Activated naive CD4-positive, alpha-beta T cell treated with Interleukin-2 at 50 U/mL for 16 hours (primary cell): ENCODE measurements at regions not wholly inside any gene's neighbourhood (a gene's known extent, or its start where the extent isn't known, plus 50 kb on each side); places are given as distances from the start of the nearest gene placed in this dataset.

ENCODE experiments used
- DNase-seq: peaks from one replicate; pipeline ENCODE4 v3.0.0-alpha.2; 2020

DNA sequence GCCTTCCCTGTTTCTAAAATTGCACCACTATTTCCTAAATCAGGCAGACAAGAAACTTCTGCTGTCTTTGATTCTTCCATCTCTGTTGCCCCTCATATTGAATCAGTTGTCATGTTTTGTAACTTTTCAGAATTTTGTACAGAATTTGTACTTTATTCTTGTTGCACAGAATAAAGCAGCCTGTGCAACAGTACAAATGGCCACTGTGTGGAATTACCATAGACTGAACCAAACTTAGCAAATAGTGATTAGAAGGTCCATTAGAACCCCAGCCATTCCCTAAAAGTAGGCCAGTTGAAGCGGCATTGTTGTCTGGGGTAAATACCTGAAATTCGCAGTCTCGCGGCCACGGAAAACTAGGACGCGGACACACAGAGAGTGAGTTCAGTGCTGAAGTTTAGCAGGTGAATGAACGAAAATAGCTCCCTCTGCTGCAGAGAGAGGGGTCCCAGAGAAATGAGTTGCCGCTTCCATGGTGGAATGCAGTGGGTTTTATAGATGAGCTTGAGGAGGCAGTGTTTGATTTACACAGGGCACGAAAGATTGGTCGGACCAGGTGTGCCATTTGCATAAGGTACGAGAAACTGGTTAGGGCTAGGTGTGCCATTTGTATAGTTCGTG lies 71.8 kb downstream of the C4orf33 start:
- DNase-seq = no peak

DNA sequence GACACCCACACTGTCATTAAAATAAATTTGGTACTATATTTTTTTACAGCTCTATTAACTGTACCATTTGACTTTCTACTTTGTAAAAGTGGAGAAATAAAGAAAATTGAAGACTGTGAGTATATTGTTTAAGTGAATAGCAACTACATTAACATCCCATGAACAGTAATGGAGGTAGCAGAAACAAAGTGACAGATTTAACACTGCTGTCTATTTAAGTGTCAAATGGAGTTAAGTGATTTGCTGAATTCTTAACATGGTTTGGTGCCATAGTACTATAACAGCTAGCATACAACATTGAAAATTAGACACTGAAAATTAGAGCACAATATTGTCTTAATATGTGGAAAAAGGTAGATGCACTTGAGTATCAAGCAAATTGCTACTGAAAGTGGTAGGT lies 76.2 kb downstream of the C4orf33 start:
- DNase-seq = no peak

DNA sequence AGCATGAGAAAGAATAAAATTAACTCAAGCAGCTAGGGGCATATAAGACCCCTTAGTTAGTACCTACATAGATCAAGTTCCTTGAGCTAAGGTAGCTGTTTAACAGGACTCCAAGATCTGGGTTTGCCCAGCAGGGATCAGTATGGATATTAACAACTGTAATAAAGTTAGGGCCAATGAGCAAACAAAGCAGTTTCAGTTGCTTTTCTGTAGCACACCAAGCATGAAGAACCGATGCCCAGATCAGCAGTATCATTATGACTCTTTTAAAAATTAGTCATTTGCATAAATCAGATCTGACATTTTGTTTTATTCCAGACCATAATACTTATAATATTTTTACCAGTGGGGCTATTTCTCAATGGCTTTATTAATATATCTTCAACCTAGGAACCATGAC lies 80.9 kb downstream of the C4orf33 start:
- DNase-seq = no peak

DNA sequence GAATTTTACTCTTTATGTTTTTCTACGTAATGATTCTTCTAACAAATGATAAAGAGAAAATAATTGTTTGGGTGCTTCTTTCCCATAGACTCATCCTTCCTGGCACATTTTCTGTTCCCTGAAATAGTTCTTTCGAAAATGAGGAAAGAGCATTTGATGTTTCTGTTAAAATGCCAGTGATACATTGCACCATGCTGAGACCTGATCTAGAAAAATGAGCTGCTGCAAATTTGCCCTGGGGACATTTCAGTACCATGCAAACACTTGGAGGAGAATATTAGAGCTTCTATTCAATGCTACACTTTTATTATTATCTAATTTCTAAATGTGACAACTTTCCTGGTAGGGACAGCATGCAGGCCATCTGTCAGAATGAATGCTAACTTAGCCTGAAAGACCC lies 83.3 kb downstream of the C4orf33 start:
- DNase-seq = no peak

DNA sequence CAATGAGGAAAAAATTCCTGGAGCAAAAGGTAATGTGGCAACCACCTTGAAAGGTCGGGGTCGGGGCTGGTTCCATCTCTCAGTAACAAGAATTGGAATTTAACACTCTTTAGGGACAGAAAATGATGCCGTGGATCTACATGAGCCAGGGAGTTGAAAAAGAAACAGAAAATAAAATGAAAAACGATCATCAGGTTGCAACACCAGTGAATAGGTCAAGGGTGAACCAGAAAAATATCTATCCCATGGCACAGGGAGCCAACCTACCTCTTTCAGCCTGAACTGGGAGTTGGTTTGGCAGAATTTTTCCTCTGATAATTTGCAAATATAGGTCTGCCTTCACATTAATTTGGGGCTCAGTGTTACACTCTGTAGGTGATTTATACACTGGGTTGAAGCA lies 93.7 kb downstream of the C4orf33 start:
- DNase-seq = no peak

DNA sequence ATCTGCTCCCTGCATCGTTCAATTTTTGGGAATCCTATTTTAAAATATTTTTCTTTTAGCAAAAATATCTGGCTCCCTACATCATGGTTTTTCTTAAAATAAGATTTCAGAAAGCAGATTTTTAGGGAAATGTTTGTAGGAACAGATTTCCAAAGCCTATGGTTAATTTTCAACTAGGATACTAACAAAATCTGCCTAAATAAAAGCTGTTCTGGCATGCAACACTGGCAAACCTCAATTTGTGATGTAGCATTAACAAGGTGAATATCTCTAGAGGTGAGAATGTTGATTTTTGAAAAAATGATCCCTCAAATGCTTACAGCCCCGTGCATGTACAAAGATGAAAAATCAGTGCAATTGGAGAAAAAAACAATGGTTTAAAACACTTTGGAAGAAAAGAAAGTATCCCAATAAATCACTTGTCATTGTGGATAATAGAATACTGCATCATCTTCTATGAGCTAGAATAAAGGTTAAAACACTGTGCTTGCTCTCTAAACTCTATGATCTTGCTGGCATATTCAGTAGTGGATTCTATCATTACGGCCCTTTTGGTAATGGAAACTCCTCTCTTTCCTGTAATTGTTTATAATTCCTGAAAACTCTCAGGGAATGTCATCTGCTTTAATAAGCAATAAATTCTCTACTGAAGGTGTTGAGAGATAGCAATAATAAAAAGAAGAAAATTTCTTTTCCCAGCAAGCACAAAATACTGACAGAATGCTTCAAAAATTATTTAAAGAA lies 97.6 kb downstream of the C4orf33 start:
- no peak for DNase-seq

DNA sequence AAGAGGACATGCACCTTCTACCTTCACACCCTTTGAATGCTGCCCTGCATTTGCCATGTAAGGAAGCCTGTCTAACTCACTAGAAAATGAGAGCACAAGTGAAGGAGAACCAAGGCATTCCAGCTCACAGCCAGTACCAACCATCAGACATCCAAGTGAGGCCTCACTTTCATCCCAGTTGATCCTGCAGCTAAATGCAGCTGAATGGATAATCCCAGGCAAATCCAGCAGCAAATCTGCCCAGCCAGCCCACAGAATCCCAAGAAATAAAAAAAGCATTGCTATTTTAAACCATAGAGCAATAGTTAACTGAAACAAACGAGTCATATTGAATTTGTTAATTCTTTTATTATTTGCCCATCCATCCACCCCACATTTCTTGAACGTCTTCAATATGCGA lies 112.5 kb downstream of the C4orf33 start:
- no peak for DNase-seq

DNA sequence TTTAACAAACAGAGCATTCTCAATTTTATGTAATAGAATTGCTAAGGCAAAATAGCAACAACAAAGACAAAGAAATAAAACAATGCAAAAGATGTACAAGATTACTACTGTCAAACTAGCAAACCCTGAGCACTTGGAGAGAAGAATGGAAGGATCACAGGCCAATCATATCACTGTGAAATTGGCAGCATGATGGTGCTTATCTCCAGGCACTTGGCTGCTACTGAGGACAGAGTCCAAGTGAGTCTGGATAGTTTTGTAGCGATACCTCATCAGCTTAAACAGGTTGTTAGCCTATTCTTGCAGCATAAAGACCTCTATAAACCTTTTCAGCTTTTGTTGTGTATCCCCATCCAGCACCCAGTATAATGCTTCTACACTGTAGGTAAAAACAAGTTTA lies 117.7 kb downstream of the C4orf33 start:
- no peak for DNase-seq

DNA sequence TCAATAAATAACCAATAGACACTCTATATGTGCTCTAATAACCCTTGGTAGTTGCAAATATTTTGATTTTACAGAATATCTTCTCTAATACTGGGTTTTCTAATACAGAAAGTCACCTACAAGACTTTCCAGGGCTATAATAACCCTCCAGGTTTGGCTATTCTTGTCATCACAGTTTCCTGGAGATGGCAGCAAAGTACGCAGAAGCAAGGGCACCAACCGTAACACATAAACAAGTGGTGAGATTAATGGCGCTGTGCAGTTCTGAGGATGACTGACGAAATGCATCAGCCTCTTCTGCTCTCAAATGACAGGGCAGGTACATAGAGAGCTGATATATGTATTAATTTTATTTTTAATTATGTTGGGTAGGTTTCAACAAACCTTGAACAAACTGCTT lies 122.4 kb downstream of the C4orf33 start:
- no peak for DNase-seq

DNA sequence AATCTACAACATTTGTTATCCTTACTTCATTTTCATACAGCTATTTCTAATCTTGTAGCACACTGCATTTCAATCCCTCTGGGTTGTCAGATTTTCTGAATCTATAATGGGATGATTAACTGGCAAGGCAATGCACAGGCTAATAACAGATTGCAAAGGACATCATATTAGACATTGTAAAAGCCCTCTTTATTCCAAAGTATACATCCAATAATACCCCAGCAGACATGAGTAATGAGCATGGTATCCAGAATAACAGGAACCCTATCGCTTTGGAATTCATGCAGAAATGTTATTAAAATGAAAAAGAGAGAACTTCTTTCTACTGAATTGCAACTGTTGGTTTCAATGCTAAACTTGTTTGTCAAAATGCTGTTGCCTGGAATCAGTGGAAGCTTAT lies 122.9 kb downstream of the C4orf33 start:
- no peak for DNase-seq

DNA sequence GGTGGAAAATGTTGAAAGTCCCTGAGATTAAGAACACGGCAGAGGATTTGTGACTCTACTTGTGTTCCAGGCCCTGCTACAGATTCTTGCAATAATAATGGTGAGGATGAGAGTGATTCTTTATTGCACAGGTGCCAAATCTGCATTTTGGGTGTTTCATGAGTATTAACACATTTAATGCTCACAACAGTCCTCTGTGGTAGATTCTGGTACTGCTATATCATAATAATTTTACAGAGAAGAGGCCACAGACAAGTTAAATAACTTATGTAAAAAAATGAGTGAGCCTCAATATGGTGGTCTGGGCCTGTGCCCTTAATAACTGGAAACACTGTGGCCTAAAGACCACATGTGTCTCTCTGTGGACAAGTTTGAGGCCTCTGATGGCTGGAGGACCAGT lies 124.3 kb downstream of the C4orf33 start:
- no peak for DNase-seq

DNA sequence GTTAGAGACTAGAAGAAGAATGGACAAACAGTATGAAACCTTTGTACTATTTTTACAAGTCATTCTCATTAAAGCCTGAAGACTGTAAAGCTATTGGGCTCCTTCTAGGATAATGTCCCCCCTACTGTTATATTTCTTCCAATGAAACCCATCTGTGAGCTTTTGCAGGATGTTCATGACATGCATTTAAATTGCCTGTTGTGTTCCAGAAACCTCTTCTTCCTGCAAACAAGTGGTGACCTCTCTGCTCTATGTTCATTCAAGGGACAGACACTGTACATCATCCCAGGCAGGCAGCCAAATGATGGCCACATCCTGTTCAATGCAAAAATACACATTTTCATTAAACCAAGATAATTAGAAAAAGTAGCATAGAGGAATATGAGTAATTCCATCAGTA lies 128.0 kb downstream of the C4orf33 start:
- DNase-seq = no peak

DNA sequence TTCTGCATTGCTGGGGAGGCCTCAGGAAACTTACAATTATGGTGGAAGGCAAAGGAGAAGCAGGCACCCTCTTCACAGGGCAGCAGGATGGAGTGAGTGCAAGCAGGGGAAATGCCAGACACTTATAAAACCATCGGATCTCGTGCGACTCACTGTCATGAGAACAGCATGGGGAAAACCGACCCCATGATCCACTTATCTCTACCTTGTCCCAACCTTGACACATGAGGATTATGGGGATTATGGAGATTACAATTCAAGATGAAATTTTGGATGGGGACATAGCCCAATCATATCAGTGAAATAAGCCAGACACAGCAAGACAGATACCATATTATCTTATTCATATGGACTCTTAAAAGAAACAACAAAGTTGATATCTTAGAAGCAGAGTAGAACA lies 134.9 kb downstream of the C4orf33 start:
- DNase-seq = no peak

DNA sequence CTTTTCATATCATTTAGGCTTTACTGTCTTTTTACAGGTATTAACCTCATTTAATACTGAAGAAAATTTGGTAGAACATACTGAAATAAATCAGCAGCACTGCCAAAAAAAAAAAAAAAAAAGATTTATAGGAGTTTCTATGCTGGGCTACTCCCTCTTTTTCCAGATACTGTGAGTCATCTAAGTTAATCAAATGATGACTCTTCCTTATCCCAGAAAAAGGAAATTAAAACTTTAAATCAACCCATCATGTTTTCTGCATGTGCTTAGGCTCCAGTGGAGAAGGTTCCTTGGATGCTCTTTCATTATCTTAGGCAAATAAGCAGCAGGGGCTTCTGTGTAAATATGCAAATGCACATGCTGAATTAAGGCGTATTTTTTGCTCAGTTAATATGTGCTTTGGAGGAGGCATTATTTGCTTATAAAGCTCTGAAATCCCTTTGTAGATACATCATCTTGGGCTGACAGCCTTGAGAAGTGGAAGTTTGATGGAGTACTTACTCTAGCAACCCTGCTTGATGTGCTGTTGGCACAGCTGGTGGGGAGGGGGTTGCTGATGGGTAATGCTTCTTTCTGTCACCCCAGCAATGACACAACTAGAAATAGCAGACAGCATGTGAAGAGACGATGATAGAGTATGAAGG lies 136.1 kb downstream of the C4orf33 start:
- DNase-seq = no peak

DNA sequence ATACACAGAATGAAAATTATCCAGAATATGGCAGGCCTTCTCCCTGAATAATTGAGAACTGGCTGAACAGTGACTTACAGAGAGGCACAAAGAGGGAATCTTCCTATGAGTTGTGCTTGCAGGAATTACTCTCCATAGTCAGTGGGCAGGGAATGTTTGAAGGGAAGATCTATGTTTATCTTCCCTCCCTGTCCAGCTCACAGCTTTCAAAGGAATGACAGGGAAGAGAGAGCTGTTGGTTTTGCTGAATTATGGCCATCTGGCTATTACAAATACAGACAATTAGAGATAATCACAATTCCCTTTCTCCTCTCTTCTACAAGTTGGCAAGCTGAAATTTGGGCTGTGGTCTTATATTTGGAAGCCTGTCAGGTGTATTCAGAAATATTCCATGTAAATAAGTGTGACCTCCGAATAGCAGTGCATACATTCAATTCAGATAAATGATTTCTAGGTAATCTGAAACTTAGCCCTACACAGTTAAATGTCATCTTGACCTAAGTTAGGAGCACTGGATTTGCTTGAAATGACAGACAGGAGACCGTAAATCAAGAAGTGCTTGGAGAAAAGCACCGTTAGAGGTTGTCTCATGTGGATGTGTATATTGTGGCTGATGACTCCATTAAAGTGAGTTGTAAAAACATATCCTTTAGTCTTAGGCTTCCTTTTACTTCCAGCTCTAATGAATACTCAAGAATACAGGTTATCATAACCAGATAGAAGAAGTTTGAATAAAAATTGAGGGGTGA lies 136.8 kb downstream of the C4orf33 start:
- no peak for DNase-seq

DNA sequence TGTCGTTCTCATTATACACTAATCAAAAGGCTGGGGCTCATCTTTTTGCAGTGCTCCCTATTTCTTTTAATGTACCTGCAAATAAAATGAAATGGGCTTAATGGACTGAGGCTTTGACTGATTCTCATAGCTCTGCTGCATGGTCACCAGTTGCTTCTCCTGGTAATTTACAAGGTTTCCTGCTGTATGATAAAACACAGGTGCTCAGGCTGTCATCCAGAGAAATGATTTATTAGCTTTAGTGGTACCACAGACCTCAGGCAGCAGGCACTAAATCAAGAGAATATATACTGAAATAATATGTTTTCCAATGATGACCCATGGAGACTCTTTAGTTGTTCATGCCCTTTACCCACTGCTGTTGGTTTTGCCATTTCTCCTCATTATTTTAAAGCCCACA lies 137.7 kb downstream of the C4orf33 start:
- DNase-seq = no peak

DNA sequence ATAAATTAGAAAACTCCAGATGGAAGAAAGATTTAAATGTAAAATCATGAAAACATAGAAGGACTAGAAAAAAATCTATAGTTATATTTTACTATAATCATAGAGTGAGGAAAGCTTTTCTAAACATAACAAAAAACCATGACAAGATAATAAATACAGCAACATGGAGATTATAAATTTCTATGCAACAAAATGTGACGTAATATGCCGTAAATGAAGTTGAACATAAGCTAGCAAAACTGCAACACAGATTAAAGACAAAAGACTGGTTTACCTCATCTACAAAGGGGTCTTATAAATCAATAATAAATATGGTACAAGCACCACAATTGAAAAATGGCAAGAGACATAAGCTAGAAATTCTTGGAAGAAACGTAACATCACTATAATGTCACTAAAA lies 140.4 kb downstream of the C4orf33 start:
- no peak for DNase-seq

DNA sequence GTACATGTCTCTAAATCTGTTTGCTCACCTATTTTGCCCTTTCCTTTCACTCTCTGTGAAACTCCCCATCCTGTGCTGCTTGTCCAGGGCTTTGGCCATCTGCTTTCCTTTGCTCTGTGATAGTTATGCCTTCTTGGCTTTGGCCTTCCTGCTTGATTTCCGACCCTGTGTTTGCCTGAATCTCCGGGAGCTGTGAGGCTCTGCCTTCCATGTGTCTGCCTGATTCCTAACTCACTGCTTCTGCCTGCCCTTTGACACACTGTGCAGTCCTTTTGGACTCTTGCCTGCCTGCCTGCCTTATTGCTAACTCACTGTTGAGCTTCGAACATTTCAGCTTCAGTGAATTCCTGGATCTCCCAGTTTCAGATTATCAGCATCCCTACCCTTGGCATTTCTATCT lies 143.1 kb downstream of the C4orf33 start:
- DNase-seq = no peak

DNA sequence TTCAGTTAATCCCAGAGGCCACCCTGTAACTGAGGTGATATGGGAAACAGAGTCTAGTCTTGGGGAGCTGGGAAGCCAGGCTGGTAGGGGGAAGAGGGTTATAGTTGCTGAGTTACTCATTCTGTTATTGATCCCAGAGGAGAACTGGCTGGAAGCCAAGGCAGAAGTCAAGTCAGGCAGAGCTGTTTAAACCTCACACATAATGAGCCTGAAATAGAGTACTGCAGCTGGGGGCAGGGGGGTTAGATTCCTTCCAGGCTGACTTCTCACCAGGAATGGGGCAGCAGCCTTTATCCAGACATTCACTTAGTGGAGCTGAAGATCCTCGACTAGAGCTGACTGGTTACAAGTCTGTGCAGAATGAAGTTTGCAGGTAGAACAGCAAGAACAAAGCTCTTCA lies 144.9 kb downstream of the C4orf33 start:
- DNase-seq = no peak

DNA sequence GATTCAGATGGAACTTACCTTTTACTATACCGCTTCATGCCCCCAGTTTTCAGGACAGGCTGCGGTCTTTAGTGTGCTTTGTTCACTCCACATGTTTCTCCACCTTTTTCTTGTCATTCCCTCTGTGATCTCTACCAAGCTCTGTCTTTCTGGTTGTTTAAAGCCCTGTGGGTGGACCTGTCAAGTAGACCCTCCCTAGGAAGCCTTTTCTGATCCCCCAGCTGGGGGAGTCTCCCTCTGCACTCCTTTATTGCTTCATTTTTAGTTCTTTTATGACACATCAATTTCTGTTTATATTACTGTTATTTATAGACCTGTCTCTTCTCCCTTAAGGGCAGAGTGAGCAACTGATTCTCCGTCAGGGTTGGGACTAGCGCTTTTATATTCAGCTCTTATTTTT lies 150.2 kb downstream of the C4orf33 start:
- DNase-seq = no peak

DNA sequence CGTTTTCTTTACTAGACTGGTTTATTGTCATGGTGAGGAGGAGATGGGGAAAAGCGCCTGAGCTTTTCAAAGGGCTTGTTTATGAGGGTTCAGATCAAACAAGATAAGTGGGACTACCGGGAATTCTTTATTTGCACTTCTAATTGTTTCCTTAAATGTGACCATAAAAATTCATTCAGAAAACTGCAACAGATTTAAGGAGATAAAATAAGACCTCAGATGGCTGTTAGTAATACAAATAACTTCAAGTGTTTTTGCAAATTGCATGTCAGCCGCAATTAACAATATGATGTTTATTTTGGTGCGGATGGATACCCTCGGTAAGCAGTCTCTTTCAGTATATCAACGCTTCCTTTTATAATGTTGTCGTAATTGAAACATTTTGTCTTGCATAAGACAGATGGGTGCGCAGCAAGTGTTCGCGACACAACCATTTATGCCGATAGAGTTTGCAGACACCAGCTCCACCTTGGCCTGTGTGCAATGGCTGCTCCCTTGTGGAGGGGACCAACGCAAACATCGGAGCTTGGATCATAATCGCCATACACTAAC lies 151.0 kb downstream of the C4orf33 start:
- DNase-seq = no peak

DNA sequence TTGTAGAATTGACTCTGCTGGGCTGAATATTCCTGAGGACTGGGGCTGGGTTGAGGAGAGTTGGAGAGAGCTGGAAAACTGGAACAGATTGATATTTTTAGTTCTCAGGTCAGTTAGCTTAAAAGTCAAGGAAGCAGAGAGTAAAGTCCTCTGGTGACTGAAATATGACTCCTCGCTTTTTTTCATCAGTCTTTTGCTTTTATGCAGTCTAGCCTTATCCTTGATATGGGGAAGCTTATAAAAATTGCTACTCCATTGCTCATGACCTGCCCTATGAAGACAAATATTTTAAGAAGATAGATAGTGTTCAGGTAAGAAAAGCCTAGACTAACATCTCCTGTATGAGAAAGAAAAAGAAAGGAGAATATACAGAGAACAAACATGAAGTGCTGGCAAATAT lies 152.7 kb downstream of the C4orf33 start:
- no peak for DNase-seq

DNA sequence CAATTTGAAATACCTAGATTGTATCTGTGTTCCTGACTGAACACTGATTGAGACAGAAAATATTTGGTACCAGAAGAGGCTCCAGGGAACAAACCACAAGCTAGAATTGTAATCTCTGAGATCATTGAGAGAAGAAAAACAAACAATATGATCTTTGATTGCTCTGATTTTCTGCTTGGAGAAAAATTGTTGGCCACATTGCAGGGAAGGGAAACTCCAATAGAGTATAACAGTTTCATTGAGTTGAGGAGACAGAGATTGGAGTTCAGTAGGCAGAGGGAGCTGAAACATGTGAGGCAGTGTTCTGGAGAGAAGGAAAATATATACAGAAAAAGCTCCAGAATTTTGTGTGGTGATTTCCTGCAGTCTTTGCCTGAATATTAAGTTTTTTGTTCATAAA lies 158.2 kb downstream of the C4orf33 start:
- DNase-seq = no peak

DNA sequence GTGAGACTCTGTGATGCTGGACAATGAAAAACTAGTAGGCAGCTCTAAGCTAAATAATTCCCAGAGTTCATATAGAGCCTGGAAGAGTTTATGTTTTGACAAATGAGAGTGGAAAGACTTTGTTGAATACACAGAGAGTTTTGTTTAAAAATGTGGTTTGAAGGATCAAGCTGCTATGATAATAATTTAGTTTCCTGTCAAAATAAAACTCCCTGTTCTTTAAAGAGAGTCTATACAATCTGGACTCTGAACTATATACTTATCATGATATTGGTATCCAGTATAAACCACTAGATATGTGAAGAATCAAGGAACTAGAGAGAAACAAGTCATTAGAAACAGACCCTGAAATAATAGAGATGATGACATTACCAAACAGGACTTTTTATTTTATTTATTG lies 158.6 kb downstream of the C4orf33 start:
- no peak for DNase-seq
